Activated T-helper 1 cell treated with Interleukin-2 at 50 U/mL for 16 hours (primary cell): ENCODE measurements at regions not wholly inside any gene's neighbourhood (a gene's known extent, or its start where the extent isn't known, plus 50 kb on each side); places are given as distances from the start of the nearest gene placed in this dataset.
"Not testable (repeated sequence)": the region's sequence is repeated elsewhere in the genome, so short reads cannot be mapped to it uniquely, and the experiment has no call there.

Source experiments
- DNase-seq: peaks from one replicate; pipeline ENCODE4 v3.0.0-alpha.2; 2020; ENCODE audit warnings: low read depth

DNA sequence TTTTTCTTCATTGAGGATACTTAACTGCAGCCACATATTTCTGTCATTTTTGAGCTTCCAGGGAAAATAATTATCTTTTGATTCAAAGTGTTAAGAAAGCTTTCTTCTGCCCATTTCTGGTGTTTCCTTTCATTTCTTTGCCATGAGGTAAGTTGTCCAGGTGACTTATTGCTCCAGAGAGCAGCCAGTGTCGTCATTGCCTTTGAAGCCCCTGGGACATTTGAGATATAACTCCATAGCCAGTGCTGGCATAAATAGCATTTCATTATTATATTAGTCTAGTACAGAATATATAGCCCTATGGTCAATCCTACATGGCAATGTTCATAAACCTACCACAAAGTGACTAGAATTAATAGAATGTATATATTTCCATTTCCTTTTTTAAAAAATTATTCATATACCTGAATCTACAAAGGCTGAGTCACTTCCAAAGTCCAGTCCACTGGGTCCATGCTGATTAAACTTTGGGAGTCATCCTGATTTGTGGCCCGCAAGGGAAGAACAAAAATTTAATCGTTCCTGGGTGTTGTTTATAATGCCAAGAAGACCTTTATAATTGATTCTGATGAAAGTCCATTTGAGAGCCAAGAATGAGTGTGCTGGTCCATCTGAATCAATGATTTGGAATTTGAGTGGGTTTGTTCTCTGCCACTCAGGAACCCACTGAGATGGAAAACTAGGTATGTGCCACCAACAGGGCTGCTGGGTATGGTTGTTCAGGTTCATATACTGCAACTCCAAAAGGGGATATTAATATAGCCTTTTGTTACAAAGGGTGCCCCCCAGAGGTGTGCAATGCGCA, 221.8 kb upstream of the PLXNA2 start:
- DNase-seq: no peak

- DNase-seq: no peak
Measured at GRCh38 chr1:208467151-208467780, 223.1 kb upstream of the PLXNA2 start.

- DNase-seq: no peak
Measured at GRCh38 chr1:208475449-208475848, 231.3 kb upstream of the PLXNA2 start.

DNA sequence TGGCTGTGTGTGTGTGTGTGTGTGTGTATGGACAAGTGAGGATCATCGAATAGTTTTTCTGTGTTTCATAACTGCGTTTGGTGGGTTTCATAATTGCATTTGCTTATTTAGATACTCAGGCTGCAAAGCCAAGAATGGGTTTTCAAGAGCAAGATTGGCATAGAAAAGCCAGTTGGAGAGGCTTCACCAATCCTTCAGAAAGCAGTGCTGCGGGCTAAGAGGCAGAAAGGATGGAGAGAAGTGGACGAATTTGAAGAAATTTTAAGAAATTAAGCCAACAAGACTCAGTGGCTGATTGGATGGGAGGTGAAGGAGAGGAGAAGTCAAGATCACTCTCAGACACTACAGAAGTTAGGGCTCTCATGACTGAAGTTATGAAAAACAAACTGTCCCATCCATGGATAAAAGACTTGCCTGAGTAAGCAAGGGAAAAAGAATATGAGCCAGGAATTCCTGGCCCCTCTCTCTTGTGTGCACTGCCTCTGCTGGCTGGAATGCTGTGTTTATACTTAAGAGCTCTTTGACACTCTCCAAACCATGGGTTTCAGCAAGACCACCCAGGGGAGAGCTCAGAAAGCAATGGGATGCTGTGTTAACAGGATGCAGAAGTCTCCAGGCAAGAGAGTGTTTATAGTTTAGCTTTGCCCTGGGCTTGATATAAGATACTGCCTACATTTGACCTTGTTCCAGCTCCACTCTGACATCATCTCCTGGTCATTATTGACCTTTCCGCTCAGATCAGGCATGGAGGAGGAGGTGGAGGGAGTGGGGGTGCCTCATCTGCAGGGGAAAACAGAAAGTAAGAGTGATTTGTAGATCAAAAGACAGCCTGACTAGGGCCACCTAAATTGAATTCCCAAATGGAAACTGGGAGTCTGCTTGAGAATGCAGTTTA, 232.0 kb upstream of the PLXNA2 start:
- DNase-seq: no peak

GRCh38 chr1:208476846-208477170, 232.6 kb upstream of the PLXNA2 start:
- no peak for DNase-seq

DNA sequence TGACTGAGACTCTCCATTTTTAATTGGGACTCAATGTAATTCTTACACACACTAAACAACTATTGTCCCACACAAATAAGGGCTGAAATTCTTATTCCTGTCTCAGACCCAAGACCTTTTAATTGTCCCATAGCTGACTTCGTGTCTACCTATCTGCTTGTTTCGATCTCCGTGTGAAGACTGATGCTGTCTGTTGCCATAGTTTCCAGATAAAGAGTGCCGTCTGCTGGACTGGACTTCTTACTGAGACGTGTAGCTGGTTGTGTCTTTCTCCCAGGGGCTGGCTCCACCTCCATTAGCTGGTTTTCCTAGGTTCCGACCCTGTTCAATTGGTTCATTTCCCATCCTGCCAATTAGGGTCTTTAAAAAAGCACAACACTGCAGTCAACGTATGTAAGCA, 235.3 kb upstream of the PLXNA2 start:
- no peak for DNase-seq

GRCh38 chr1:208485512-208485911, 241.3 kb upstream of the PLXNA2 start:
- DNase-seq: no peak

- DNase-seq: no peak
Measured at GRCh38 chr1:208486677-208487076, 242.5 kb upstream of the PLXNA2 start.

GRCh38 chr1:208488432-208488831, 244.2 kb upstream of the PLXNA2 start:
- not testable (repeated sequence) for DNase-seq

DNA sequence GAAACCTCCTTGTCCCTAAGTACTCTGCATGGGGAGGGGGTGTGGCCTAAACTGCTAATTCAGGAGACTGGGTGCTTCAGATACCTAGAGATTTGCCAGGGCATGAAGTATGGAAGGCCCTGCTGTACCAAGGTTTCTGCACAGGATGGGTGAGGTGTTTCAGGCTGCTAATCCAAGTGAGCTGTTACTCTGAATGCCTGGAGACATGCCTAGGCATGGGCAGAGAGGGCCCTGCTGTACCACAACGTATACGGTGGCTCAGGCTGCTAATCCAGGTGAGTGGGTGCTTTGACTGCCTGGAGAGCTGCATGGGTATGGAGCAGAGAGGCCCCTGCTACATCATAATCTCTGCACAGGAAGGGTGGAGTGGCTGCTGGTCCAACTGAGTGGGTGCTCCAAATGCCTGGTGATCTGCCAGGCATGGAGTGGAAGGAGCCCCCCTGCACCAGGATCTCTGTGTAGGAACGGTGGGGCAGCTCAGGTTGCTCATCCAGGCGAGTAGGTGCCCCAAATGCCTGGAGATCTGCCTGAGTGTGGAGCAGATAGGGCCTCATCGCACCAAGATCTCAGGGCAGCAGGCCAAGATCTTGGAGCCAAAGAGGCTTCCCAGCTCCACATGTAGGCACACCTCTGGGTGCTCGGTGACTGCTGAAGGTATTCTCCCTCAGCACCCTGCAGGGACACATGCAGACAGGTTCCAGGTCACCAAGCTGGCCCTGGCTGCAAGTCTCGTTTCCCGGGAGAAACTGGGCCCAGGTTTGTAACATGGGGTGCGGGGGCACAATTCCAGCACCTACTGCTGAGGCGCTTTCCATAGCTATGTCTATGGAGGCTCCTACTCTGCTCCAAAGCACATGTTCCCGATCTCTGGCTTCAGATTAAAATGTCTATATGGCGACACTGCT, 252.5 kb upstream of the PLXNA2 start:
- no peak for DNase-seq

DNA sequence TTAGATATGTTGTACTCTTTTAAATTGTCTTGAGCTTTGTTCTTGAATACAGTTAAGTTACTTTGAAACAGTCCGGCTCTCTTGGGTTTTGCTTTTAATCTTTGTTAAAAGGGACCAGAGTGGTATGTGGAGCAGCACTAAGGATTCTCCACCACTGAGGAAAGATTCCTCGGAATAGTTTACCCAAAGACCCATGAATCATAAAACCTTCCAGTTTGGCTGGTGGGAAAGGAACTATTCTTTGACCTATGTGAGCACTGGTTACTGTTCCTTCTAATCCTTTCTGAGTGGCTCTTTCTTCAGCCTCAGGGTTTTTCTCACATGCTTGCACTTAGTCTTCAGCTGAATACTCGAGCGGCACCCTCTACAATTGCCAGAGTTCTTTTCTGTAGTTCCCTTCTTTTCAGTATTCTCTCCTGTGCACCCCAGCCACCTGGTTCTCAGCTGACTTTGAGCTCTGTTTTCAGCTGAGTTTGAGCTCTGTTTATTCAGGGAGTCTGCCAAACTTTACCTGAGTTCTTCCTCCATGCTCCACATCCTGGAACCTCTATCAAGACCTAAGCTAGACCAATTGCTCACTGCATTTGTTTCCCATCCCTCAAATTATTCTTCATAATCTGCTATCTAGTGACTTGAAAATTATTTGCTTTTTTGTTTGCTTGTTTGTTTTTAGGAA, 253.8 kb upstream of the PLXNA2 start:
- DNase-seq: no peak

DNA sequence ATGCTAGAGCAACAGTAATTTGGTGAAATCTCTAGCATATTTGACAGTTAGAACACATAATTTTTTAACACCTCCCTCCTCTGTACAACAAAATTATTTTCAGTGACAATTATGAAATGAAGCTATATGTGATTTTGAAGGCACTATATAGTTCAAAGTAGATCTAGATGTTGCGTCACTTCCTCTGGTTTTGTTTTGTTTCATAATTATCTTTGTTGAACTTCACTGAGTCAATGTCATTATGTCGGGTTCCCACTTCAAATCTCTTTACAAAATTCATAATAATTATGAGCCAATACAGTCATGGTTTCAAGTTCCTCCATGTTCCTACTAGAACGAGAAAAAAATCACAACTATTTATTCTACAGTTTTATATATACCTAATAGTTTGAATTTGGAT, 254.8 kb upstream of the PLXNA2 start:
- no peak for DNase-seq

DNA sequence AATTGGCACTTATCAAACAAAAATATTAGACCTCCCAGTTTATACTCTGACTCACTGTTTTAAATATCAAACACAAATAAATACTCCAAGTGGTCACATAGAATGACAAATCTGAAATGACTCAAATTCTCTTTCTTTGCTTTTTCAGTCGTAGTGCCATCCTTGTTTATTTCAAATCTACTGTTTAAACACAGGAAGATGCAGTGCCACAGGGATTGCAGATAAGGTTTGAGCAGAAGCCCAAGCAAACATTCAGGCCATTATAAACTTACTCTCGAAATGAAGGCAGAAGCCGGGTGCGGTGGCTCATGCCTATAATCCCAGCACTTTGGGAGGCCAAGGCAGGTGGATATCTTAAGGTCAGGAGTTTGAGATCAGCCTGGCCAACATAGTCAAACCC, 255.4 kb upstream of the PLXNA2 start:
- DNase-seq: no peak

GRCh38 chr1:208500375-208500774, 256.2 kb upstream of the PLXNA2 start:
- no peak for DNase-seq

- DNase-seq: no peak
Measured at GRCh38 chr1:208501542-208501941, 257.4 kb upstream of the PLXNA2 start.

DNA sequence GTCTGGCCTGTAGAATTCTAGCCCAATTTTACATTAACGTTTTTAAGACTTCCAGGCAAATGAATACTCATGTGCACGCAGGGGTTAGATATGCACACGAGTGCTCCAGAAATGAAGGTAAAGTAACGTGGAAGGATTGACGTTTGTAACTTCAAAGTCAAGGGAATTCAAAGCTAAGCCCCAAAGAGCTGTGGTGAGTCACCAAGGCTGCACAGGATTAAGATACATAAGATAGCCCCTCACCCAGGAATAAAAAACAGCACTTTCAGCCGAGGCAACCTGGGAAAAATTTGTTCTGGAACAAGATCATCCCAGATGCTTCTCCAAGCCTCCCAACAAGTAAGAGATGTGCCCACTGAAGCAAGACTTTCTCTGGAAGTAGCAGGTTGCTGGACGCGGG, 259.6 kb upstream of the PLXNA2 start:
- no peak for DNase-seq

DNA sequence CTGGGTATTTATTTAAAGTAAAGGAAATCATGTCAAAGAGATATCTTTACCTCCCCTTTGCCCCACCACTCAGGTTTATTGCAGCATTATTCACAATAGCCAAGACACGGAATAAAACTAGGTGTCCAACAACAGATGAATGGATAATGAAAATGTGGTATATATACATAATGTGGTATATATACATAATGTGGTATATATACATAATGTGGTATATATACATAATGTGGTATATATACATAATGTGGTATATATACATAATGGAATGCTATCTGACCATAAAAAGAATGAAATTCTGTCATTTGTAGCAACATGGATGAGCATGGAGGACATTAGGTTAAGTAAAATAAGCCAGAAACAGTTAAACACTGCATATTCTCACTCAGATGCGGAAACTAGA, 262.6 kb upstream of the PLXNA2 start:
- DNase-seq: no peak

GRCh38 chr1:208509072-208509471, 264.9 kb upstream of the PLXNA2 start:
- no peak for DNase-seq

DNA sequence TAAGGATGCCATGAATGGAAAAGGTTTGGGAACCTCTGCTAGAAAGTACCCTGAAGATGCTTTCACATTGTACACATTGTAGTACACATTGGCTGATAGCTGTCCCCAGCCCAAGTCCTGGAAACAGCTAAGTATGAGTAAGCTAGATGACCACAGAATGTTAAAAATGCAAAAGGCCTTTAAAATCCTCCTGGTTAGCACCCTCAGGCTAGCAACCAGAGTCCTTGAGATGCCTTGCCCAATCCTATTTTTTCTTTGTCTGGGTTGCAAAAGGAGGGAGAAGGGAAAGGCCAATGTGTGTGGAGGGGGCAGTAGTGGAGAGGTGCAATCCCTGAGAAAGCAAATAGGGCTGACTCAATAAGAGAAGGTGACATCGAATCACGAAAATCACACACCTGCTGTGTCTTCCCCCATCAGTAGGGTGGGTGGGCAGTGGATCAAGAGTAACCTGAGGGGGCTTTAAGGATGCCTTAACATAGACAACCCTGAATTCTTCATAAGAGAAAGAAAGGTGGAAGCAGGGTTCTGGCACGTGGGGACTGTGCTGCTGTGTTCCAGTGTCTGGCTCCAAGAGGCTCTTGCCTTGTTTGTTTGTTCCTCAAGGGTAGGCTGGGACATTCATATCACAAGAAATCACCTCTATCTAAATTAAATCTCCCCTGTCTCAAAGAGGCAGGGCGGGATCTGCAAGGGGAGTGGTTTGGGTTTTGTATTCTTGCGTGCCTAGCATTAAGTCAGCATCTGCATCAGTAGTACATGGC, 266.2 kb upstream of the PLXNA2 start:
- DNase-seq: no peak

GRCh38 chr1:208511242-208511860, 267.2 kb upstream of the PLXNA2 start:
- DNase-seq: no peak
